ENCODE measurements at regions not wholly inside any gene's neighbourhood (a gene's known extent, or its start where the extent isn't known, plus 50 kb on each side); places are given as distances from the start of the nearest gene placed in this dataset.

DNA sequence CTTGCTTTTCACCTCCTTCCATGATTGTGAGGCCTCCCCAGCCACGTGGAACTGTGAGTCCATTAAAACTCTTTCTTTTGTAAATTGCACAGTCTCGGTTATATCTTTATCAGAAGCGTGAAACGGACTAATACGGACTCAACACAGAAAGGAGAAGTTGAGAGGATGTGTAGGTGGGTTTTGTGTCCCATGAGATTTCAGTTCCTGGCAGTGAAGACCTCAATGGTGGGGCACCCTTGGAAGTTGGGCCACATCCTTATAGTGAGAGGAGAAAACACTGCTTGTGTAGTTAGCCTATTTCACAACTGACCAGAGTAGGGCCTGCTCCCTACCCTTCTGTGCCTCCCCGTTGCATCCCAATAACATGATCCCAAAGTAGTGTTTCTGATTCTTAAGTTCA lies 98.9 kb upstream of the TNC start:
- no peaks in the 10 kb centered on the region for H3K27me3 ChIP-seq (ENCODE audit: control insufficient read depth, extremely low read depth, insufficient read depth, low read length)
- DNase-seq (ENCODE audit: low read depth, low spot score) (no peak), FAIRE-seq (no peak)
- H3K79me2 ChIP-seq (ENCODE audit: control insufficient read depth, insufficient read depth, low read length): no peaks in the 10 kb centered on the region
- no peaks in the 10 kb centered on the region for H3K9me3 ChIP-seq (ENCODE audit: control insufficient read depth, low read depth, low read length)
- H3K4me2 ChIP-seq (ENCODE audit: control insufficient read depth, extremely low read depth, insufficient read depth, low read depth, low read length): no peak overlapping the region
- no peak overlapping the region for H3K9ac ChIP-seq (ENCODE audit: control insufficient read depth, extremely low read depth, insufficient read depth, low read length)
- H2AFZ ChIP-seq (ENCODE audit: control insufficient read depth, low read length): no peak overlapping the region
- dilution Hi-C loops (cut with MboI; ENCODE audit: extremely low pct_ligation_motif_present, low sequenced_read_pairs): no loop called here
- H4K20me1 ChIP-seq (ENCODE audit: control insufficient read depth, extremely low read depth, insufficient read depth, low read length): no peaks in the 10 kb centered on the region
- H3K4me3 ChIP-seq (ENCODE audit: control insufficient read depth in 2 of 3, extremely low read depth in 1 of 3, insufficient read depth in 2 of 3, low read depth in 1 of 3, low read length in 3 of 3): no peak overlapping the region
- TF ChIP-seq EZH2 (IDR thresholded peaks at IDR 0.05; ENCODE audit: low read length): no peak
- TF ChIP-seq, protein P1, sequence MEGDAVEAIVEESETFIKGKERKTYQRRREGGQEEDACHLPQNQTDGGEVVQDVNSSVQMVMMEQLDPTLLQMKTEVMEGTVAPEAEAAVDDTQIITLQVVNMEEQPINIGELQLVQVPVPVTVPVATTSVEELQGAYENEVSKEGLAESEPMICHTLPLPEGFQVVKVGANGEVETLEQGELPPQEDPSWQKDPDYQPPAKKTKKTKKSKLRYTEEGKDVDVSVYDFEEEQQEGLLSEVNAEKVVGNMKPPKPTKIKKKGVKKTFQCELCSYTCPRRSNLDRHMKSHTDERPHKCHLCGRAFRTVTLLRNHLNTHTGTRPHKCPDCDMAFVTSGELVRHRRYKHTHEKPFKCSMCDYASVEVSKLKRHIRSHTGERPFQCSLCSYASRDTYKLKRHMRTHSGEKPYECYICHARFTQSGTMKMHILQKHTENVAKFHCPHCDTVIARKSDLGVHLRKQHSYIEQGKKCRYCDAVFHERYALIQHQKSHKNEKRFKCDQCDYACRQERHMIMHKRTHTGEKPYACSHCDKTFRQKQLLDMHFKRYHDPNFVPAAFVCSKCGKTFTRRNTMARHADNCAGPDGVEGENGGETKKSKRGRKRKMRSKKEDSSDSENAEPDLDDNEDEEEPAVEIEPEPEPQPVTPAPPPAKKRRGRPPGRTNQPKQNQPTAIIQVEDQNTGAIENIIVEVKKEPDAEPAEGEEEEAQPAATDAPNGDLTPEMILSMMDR (optimal IDR thresholded peaks at IDR 0.05 in 1 of 3, IDR thresholded peaks at IDR 0.05 in 1 of 3, conservative IDR thresholded peaks at IDR 0.05 in 1 of 3; ENCODE audit: extremely low read depth in 1 of 3, insufficient read depth in 2 of 3, low read length in 3 of 3): no peak
- no peak overlapping the region for H3K27ac ChIP-seq (ENCODE audit: control insufficient read depth, insufficient read depth, low read length)
- H3K4me1 ChIP-seq (ENCODE audit: control insufficient read depth, extremely low read depth, insufficient read depth, low read length): peaks cover 23% of the 10 kb centered on the region
- no peaks in the 10 kb centered on the region for H3K9me1 ChIP-seq (ENCODE audit: control insufficient read depth, extremely low read depth, insufficient read depth, low read length)
- H3K36me3 ChIP-seq (ENCODE audit: control insufficient read depth in 2 of 2, extremely low read depth in 1 of 2, insufficient read depth in 2 of 2, low read length in 2 of 2): no peaks in the 10 kb centered on the region

DNA sequence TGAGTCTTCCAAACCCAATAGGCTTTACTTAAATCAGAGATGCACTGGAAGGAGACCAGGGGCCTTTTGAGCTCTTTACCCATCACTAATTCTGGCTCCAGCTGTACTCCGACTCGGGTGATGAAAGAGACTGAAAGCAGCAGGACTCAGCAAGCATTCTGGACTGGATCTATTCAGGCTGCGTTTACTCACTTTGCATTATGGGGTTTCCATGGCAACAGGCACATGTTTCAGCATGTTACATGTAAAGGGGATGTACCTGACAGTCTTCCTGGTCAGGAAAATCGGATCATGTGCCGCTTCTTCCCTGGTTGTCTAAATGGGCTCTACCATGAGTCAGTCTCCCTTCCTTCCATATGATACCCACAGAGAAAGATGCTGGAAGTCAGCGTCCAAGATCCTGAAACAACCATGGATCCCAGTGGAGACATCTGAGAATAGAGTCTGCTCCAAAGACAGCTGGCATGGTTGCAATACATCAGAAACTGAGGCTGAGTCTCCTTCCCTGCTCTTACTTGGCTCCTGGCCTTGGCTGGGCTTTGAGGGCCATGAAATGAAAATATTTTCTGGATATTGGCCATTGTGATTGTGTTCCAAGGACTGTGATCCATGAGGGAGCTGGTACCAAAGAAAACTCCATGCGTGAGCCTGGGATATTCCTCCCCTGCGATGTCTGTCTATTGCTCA lies 102.5 kb upstream of the TNC start:
- DNase-seq (ENCODE audit: low read depth, low spot score) (peak; percentile 82), FAIRE-seq (peak; percentile 92)
- Histone ChIP-seq H3K27ac (ENCODE audit: control insufficient read depth, insufficient read depth, low read length) (peak overlapping the region; percentile 43), H3K36me3 (ENCODE audit: control insufficient read depth in 2 of 2, extremely low read depth in 1 of 2, insufficient read depth in 2 of 2, low read length in 2 of 2) (no peaks in the 10 kb centered on the region), H3K4me3 (ENCODE audit: control insufficient read depth in 2 of 3, extremely low read depth in 1 of 3, insufficient read depth in 2 of 3, low read depth in 1 of 3, low read length in 3 of 3) (no peak overlapping the region), H2AFZ (ENCODE audit: control insufficient read depth, low read length) (no peak overlapping the region), H3K9me3 (ENCODE audit: control insufficient read depth, low read depth, low read length) (no peaks in the 10 kb centered on the region), H4K20me1 (ENCODE audit: control insufficient read depth, extremely low read depth, insufficient read depth, low read length) (no peaks in the 10 kb centered on the region), H3K27me3 (ENCODE audit: control insufficient read depth, extremely low read depth, insufficient read depth, low read length) (no peaks in the 10 kb centered on the region), H3K4me1 (ENCODE audit: control insufficient read depth, extremely low read depth, insufficient read depth, low read length) (peaks cover 9% of the 10 kb centered on the region), H3K79me2 (ENCODE audit: control insufficient read depth, insufficient read depth, low read length) (no peaks in the 10 kb centered on the region), H3K9me1 (ENCODE audit: control insufficient read depth, extremely low read depth, insufficient read depth, low read length) (no peaks in the 10 kb centered on the region), H3K4me2 (ENCODE audit: control insufficient read depth, extremely low read depth, insufficient read depth, low read depth, low read length) (no peak overlapping the region), H3K9ac (ENCODE audit: control insufficient read depth, extremely low read depth, insufficient read depth, low read length) (peak overlapping the region; percentile 16)
- no peak for TF ChIP-seq EZH2 (IDR thresholded peaks at IDR 0.05; ENCODE audit: low read length)
- TF ChIP-seq, protein P1 (optimal IDR thresholded peaks at IDR 0.05 in 1 of 3, IDR thresholded peaks at IDR 0.05 in 1 of 3, conservative IDR thresholded peaks at IDR 0.05 in 1 of 3; ENCODE audit: extremely low read depth in 1 of 3, insufficient read depth in 2 of 3, low read length in 3 of 3): no peak
- dilution Hi-C loops (cut with MboI; ENCODE audit: extremely low pct_ligation_motif_present, low sequenced_read_pairs): no loop called here
